K562 (cell line): ENCODE measurements at regions not wholly inside any gene's neighbourhood (a gene's known extent, or its start where the extent isn't known, plus 50 kb on each side); places are given as distances from the start of the nearest gene placed in this dataset.

Experiments used
- ATAC-seq: fragments of 200-7000 bp; cut with Tn5 transposase; 3 replicates; pipeline ENCODE4 v1.9.1; 2020; ENCODE audit warnings: moderate library complexity
- BruUV-seq: library from RNA; stranded (reverse); fragments of 400-500 nt; replicated peaks from 2 replicates; lab custom pipeline; 2021; lab: Mats Ljungman, UMichigan
- CTCF ChIA-PET: fragments of 300-600 bp; formaldehyde crosslinking; extraction: SDS; loops from one replicate; lab custom pipeline; 2021; ENCODE audit warnings: low intra/inter-chr PET ratio; lab: Yijun Ruan, JAX
- POLR2A ChIA-PET: fragments of 300-600, 350-650 bp; sonication (Branson Sonifier 250); formaldehyde crosslinking; extraction: SDS; loops from one replicate; lab custom pipeline; 2021; ENCODE audit warnings: antibody characterized with exemption, inconsistent platforms; lab: Yijun Ruan, JAX
- DNase-seq, 4 experiments: peaks; one replicate each; pipeline versions ENCODE4 v3.0.0 to v3.0.0-alpha.2; 2011 to 2018; ENCODE audit warnings: low spot score in 3 of 4, mixed read lengths in 3 of 4; ENCODE audit errors: extremely low read depth in 1 of 4
- FAIRE-seq: peaks from 2 replicates; lab custom pipeline; 2011; peaks lifted over from hg19 to GRCh38; lab: Jason Lieb, UNC
- H2AFZ ChIP-seq: 2 replicates; pipeline ENCODE4 v1.6.0; 2011; ENCODE audit warnings: low read depth, low read length, control low read depth, inconsistent platforms
- H3K27ac ChIP-seq: fragments of 200-600 bp; 3 replicates; pipeline ENCODE4 v1.8.0; 2011; ENCODE audit warnings: low read depth, mild to moderate bottlenecking, control low read depth, inconsistent platforms, low read length, moderate library complexity, mixed read lengths; ENCODE audit errors: extremely low read depth
- H3K27me3 ChIP-seq, 2 experiments: fragments of 300-600 bp in 1 of 2; 2 replicates in 1 of 2; 3 replicates in 1 of 2; pipeline versions ENCODE4 v1.6.0 to v1.8.0; 2011; ENCODE audit warnings: inconsistent platforms in 2 of 2, low read length in 2 of 2, mild to moderate bottlenecking in 1 of 2, mixed read lengths in 1 of 2, moderate library complexity in 1 of 2; ENCODE audit not compliant: control insufficient read depth in 2 of 2, insufficient read depth in 2 of 2
- H3K36me3 ChIP-seq: fragments of 300-600 bp; 3 replicates; pipeline ENCODE4 v1.8.0; 2011; ENCODE audit warnings: mild to moderate bottlenecking, low read length, inconsistent platforms; ENCODE audit not compliant: control insufficient read depth, insufficient read depth
- H3K4me1 ChIP-seq, 2 experiments: fragments of 200-600 bp in 1 of 2; replicated peaks in 1 of 2; 2 replicates in 1 of 2; 3 replicates in 1 of 2; pipeline versions ENCODE4 v1.5.1 to v1.8.0; 2011; ENCODE audit warnings: inconsistent platforms in 2 of 2, low read length in 2 of 2, mild to moderate bottlenecking in 1 of 2, mixed read lengths in 1 of 2, moderate library complexity in 1 of 2; ENCODE audit not compliant: control insufficient read depth in 2 of 2, insufficient read depth in 2 of 2
- H3K4me2 ChIP-seq: 2 replicates; pipeline ENCODE4 v1.6.1; 2011; ENCODE audit warnings: low read length, control low read depth, inconsistent platforms, mixed read lengths; ENCODE audit not compliant: insufficient read depth
- H3K4me3 ChIP-seq: fragments of 200-600 bp; sonication (generic), shearing (Covaris generic); 2 replicates; pipeline ENCODE4 v1.5.1; 2016; ENCODE audit warnings: control low read depth, inconsistent platforms
- H3K79me2 ChIP-seq: fragments of 200-600 bp; 3 replicates; pipeline ENCODE4 v1.8.0; 2011; ENCODE audit warnings: low read length, inconsistent platforms; ENCODE audit not compliant: control insufficient read depth, insufficient read depth
- H3K9ac ChIP-seq, 2 experiments: 2 replicates each; pipeline versions ENCODE4 v1.6.0 to v1.6.1; 2011; ENCODE audit warnings: low read depth in 2 of 2, low read length in 2 of 2, control low read depth in 1 of 2, inconsistent platforms in 1 of 2, mild to moderate bottlenecking in 1 of 2, mixed read lengths in 1 of 2; ENCODE audit not compliant: insufficient read depth in 1 of 2
- H3K9me1 ChIP-seq: one replicate; pipeline ENCODE4 v1.6.0; 2011; ENCODE audit warnings: inconsistent platforms, mild to moderate bottlenecking, low read length, moderate library complexity; ENCODE audit not compliant: control insufficient read depth, insufficient read depth
- H3K9me3 ChIP-seq: replicated peaks from 2 replicates; pipeline ENCODE4 v1.5.1; 2011; ENCODE audit warnings: low read depth, low read length, inconsistent platforms; ENCODE audit not compliant: control insufficient read depth, insufficient read depth
- H4K20me1 ChIP-seq: replicated peaks from 2 replicates; pipeline ENCODE4 v1.6.1; 2011; ENCODE audit warnings: low read length, inconsistent platforms, mixed read lengths; ENCODE audit not compliant: control insufficient read depth, insufficient read depth
- CBFB ChIP-seq: sonication (generic); formaldehyde crosslinking; IDR thresholded peaks from 2 replicates; pipeline ENCODE4 v1.4.0; 2020; ENCODE audit warnings: mild to moderate bottlenecking, missing genetic modification reagents
- HINFP ChIP-seq: fragments of 450-650 bp; conservative IDR thresholded peaks from 2 replicates; pipeline ENCODE4 v1.6.1; 2016; ENCODE audit warnings: missing genetic modification characterization, low read depth, mild to moderate bottlenecking, control low read depth, missing compliant biosample characterization
- MCM7 ChIP-seq, 2 experiments: fragments of 450-650 bp; IDR thresholded peaks; 2 replicates each; pipeline ENCODE4 v1.6.1; 2016 to 2018
- YBX1 ChIP-seq: fragments of 450-650 bp; IDR thresholded peaks from 2 replicates; pipeline ENCODE4 v1.7.1; 2016; ENCODE audit warnings: mild to moderate bottlenecking
- ZFP1 ChIP-seq: fragments of 450-650 bp; formaldehyde crosslinking; IDR thresholded peaks from 2 replicates; pipeline ENCODE4 v1.4.0; 2020; ENCODE audit warnings: mild to moderate bottlenecking, mixed read lengths
- ZNF778 ChIP-seq: fragments of 450-650 bp; formaldehyde crosslinking; IDR thresholded peaks from 2 replicates; pipeline ENCODE4 v1.4.0; 2020; ENCODE audit warnings: mild to moderate bottlenecking, moderate library complexity
- WGBS: fragments of 100-300 bp; shearing (Covaris generic); methylation state at CpG from one replicate; pipeline ENCODE4 v1.1.6; 2016; ENCODE audit warnings: low coverage, mixed read lengths; ENCODE audit not compliant: insufficient coverage; ENCODE audit errors: missing lambda C conversion rate; 5-methylcytosine and 5-hydroxymethylcytosine counted together
- in situ Hi-C: fragments of 300-500 bp; cut with MboI; formaldehyde crosslinking; loops from 4 replicates; pipeline ENCODE4 v1.15.0; 2018; ENCODE audit warnings: inconsistent platforms, mixed read lengths
- intact Hi-C: fragments of 100-400 bp; cut with micrococcal nuclease; formaldehyde crosslinking; loops from 2 replicates; pipeline ENCODE4 v1.14.2; 2022

DNA sequence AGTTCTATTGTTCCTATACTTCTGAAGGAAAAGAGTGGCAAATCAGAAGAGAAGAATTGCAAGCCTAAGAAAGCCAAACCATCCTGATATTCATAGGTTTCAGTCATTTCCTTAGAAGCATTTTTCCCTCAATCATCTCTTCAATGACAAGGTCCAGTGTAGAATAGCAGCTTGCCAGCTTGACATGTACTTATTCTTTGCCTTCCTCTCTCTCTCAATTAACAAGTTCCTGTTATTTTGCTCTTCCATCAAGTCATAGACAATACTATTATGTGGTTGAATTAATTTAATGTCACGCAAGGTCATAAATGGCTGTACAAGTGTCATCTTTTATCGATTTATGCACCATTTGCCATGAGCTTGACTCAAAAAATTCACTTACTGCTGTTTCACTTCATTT, 216.3 kb upstream of the MBL2 start:
- CTCF ChIA-PET, result no interaction called here
- no peak for FAIRE-seq

DNA sequence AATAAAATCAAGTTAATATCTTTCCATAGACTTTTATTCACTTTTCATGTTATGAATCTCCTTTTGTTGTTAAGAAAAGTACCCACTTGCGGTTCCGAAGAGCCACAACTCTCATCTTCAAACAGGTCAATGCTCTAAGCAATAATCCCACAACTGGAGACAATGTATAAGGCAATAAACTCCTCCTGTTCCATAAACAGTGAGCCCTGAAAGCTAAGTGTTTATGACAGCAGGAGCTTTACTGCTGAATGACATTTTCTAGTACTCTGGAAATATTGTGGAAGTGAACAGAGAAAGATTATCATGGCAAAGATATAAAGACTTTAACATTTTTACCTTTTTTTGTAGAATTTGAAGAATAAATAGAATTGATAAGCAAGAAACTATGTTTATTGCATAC, 213.5 kb upstream of the MBL2 start:
- TF ChIP-seq ZFP1 (no peak), CBFB (CRISPR knock-in tag) (no peak), ZNF778 (CRISPR knock-in tag) (no peak), HINFP (no peak), MCM7 (IDR thresholded peaks at IDR 0.05) (no peak)
- Histone ChIP-seq H3K27me3 (no peaks in the 10 kb centered on the region), H3K79me2 (no peaks in the 10 kb centered on the region), H3K4me3 (no peak overlapping the region), H2AFZ (no peak overlapping the region), H3K9me1 (no peaks in the 10 kb centered on the region), H3K9me3 (no peaks in the 10 kb centered on the region), H3K4me2 (no peak overlapping the region), H3K27ac (no peak overlapping the region), H3K9ac (no peak overlapping the region), H3K4me1 (no peaks in the 10 kb centered on the region), H3K36me3 (no peaks in the 10 kb centered on the region), H4K20me1 (no peaks in the 10 kb centered on the region)
- 7% methylated on average over 2 of the region's 2 CpGs for WGBS
- no peak for DNase-seq
- CTCF ChIA-PET, result no interaction called here
- FAIRE-seq, result no peak
- in situ Hi-C loops (no loop called here), intact Hi-C loops (no loop called here)
- POLR2A ChIA-PET, result no interaction called here
- no TSS peak for BruUV-seq
- ATAC-seq, result no peak

More for the DNA sequence above, 216.3 kb upstream of the MBL2 start:
- no peak for DNase-seq
- TF ChIP-seq YBX1, result no peak
- TF ChIP-seq, all 486 proteins: peak for 0
- Histone ChIP-seq H3K4me1 (no peaks in the 10 kb centered on the region), H3K79me2 (no peaks in the 10 kb centered on the region), H3K27me3 (no peaks in the 10 kb centered on the region), H3K9ac (no peak overlapping the region), H3K9me3 (no peaks in the 10 kb centered on the region), H4K20me1 (no peaks in the 10 kb centered on the region), H3K9me1 (no peaks in the 10 kb centered on the region), H3K4me3 (no peak overlapping the region), H3K27ac (no peak overlapping the region), H2AFZ (no peak overlapping the region), H3K36me3 (no peaks in the 10 kb centered on the region), H3K4me2 (no peak overlapping the region)
- POLR2A ChIA-PET, result no interaction called here
- ATAC-seq, result no peak
- in situ Hi-C loops (no loop called here), intact Hi-C loops (no loop called here)
- no TSS peak for BruUV-seq
- WGBS, result 3% methylated on average over 2 of the region's 2 CpGs
